GM21447 (cell line): ENCODE measurements at regions not wholly inside any gene's neighbourhood (a gene's known extent, or its start where the extent isn't known, plus 50 kb on each side); places are given as distances from the start of the nearest gene placed in this dataset.
"Not testable (repeated sequence)": the region's sequence is repeated elsewhere in the genome, so short reads cannot be mapped to it uniquely, and the experiment has no call there.

Source experiments
- ATAC-seq: cut with Tn5 transposase; IDR thresholded peaks from one replicate; pipeline ENCODE4 v1.9.1; 2021; ENCODE audit not compliant: unreplicated experiment

GRCh38 chr4:81740487-81740886 lies 268.8 kb upstream of the RASGEF1B start:
- ATAC-seq = no peak

- no peak for ATAC-seq
These were observed 267.2 kb upstream of the RASGEF1B start for GRCh38 chr4:81738891-81739290.

GRCh38 chr4:81737865-81738559 lies 266.3 kb upstream of the RASGEF1B start:
- no peak for ATAC-seq

GRCh38 chr4:81736324-81736723 lies 264.6 kb upstream of the RASGEF1B start:
- ATAC-seq = no peak

DNA sequence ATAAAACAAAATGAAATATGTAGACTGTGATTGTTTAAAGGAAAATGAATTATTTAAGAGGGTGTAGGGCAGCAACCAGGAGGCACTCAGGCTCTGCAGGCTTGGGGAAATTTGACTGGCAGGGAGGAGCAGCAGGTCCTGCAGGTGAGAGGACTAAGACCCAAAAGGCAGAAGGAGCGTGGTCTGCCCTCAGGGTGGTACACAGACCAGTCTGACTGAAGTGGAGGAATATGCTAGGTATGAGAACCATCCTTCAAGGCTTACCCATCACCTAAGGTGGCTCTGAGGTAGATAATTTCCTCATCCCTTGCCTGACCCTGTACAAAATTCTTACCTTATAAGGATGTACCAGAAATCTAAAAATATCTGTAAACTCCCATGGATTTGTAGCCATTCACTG lies 261.3 kb upstream of the RASGEF1B start:
- no peak for ATAC-seq

GRCh38 chr4:81724925-81725329 lies 253.2 kb upstream of the RASGEF1B start:
- peak; percentile 98 for ATAC-seq

DNA sequence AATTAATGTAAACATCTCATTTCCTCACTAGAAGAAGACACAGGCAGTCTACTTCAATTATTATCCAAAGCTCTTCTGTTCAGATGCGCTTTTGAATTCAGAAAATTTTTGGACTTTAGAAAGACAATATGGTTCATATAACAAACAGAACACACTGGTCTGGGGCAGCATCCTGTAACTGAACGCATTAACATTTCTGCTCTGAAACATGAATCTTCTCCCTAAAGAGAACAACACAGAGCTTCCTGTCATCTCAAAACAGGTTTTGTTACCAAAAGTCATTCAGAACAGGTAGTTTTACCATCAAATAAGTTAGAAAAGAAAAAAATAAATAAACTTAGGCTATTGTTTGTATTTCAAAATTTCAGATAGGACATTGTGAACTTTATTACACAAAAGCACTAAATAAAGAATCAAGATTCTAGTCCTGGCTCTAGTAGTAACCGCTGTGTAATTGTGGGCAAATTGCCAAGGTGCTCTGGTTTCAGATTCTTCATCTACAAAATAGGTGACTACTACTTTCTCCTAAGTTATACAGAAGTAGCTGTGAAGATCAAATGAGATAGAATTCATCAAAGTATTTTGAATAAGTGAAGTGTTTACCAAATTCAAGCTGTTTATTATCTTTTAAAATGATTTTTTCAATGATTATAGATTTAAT lies 252.3 kb upstream of the RASGEF1B start:
- ATAC-seq = no peak

GRCh38 chr4:81723019-81723884 lies 251.5 kb upstream of the RASGEF1B start:
- ATAC-seq = no peak

DNA sequence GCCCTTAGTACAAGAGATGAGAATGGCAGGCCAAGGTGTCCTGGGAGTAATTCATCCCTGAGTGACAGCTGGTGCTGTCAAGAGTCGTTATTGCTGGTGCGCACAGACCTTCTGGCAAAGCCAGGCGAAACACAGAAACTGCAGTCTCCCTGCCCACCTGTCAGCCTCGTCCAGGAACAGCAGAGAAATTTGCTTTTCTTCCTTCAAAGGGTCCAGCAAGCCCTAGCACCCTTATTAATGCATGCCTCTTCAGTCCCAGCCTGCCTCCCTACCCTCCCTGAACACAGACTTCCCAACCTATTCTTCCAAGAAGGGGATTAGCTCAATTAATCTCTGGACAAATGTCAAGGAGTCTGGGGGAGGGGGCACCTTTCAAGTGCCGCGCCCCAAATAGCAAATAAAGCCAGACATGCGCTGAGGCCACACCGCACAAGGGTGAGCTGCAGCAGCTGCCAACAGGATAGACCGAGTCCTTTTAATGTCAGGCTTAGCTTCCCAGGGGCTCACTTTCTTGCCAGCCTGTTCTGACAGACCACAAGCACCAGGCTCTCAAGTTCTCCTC lies 250.7 kb upstream of the RASGEF1B start:
- no peak for ATAC-seq

DNA sequence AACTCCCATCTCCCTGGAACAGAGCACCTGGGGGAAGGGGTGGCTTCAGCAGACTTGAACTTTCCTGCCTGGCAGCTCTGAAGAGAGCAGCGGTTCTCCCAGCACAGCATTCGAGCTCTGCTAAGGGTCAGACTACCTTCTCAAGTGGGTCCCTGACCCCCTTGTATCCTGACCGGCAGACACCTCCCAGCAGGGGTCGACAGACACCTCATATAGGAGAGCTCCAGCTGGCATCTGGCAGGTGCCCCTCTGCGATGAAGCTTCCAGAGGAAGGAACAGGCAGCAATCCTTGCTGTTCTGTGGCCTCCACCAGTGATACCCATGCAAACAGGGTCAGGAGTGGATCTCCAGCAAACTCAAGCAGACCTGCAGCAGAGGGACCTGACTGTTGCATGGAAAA lies 244.1 kb upstream of the RASGEF1B start:
- no peak for ATAC-seq

- not testable (repeated sequence) for ATAC-seq
These were observed 243.7 kb upstream of the RASGEF1B start for GRCh38 chr4:81715357-81715756.

GRCh38 chr4:81714291-81714690 lies 242.6 kb upstream of the RASGEF1B start:
- no peak for ATAC-seq

DNA sequence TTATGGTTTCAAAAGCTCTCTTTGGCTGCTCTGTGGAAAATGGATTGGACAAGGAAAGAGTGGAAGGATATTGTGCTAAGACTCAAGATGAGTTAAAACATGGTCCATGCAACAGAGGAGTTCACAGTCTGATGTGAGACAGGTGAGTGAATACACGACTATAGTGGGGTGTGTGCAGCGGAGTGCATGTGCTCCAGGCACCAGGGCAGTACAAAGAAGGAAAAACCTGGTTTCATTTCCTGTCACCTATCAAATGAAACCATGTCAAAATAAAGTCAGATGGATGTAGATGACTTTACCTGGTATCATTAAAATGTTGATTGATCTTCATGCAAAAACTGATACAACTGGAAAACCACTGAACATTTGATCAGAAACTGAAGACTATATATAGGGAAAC lies 241.0 kb upstream of the RASGEF1B start:
- no peak for ATAC-seq

DNA sequence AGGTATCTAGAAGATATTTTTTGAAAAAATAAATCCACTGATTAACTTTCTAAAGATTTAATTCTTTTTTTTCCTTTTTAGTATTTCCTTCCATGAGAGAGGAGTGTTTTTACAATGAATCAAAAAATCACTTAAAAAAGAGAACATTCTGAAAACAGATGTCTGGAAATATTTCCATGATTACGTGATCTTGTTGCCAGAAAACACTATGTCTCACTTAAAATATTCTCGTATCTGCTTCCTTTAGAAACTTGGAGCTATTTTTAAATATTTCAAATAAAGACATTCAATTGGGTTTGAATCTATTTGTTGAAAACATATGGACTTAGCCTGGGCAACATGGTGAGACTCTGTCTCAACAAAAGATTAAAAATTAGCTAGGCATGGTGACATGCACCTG lies 232.8 kb upstream of the RASGEF1B start:
- ATAC-seq = no peak

DNA sequence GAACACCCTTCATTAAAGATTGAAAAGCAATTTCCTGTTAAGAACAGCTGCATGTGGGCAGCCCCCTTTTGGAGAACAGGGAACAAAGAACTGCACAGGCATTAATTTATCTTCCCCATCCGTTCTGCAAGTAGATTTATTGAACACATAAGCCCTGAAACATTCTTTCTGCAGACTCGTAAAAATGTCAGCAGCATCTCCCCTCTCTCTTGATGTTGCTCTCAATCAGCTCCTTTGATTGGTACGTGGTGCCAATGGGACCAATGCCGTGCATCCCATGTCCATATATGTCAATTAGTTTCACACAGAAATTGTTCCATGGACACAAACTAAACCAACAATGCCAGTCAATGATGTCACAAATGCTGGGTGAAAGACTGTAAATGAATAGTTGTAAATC lies 228.5 kb upstream of the RASGEF1B start:
- ATAC-seq = no peak

DNA sequence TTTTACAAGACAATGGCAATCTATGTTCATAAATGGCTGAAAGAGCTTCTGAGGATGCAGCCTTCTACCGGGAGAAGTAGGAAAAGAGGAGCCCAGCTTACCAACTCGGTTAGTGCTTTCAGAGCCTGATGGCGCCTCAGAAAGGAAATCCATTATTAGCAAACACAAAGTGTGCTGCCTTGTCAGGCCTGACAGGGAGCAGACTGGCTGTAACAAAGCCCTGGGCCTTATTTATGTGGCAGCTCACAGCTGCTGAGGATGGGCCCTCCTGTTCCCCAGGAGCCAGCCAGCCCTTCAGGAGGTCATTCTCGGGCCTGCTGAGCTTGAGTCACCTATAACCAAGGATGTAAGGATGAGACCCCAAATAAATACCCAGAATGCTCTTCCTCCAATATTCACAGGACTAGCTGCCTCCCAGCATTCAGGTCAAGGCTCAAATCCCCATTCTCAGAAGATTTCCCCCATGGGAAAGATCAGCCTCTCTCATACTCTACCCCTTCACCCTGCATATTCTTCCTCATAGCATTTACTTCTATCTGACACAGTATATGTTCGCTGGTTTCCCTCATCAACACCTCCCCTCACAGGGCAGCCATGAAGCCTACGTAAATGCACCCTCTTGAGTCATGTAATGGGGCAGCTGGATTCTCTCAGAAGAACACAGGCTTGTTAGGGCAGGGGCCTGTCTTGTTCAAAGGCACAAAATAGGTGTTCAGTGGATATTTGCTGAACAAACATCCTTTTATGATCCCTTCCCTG lies 227.0 kb upstream of the RASGEF1B start:
- ATAC-seq = no peak

- ATAC-seq = no peak
These were observed 222.6 kb upstream of the RASGEF1B start for GRCh38 chr4:81694176-81694913.

DNA sequence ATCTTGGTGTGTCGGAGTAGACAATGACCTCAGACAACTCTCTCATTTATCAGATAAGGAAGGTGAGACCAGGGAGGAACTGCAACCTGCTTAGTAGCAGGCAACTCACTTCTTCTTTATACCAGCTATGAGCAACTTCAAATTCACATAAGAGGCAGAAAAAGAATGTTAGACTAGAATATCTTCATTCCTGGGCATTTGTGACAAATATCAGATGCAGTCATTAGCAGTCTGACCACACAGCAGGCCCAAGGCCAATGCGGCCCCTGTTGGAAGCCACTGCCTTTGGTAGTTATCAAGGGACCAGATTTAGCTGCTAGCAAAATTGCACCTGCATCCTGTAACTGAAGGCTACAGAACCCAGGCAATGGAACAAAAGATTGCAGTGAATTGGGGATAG lies 219.2 kb upstream of the RASGEF1B start:
- no peak for ATAC-seq

- ATAC-seq = no peak
These were observed 216.4 kb upstream of the RASGEF1B start for GRCh38 chr4:81688085-81688484.

GRCh38 chr4:81687471-81687870 lies 215.8 kb upstream of the RASGEF1B start:
- ATAC-seq = no peak
